GM19328 (cell line): ENCODE measurements at regions not wholly inside any gene's neighbourhood (a gene's known extent, or its start where the extent isn't known, plus 50 kb on each side); places are given as distances from the start of the nearest gene placed in this dataset.
"Not testable (repeated sequence)": the region's sequence is repeated elsewhere in the genome, so short reads cannot be mapped to it uniquely, and the experiment has no call there.

ENCODE experiments used
- ATAC-seq: cut with Tn5 transposase; IDR thresholded peaks from one replicate; pipeline ENCODE4 v1.9.1; 2021; ENCODE audit warnings: mild to moderate bottlenecking, moderate library complexity; ENCODE audit not compliant: unreplicated experiment

- ATAC-seq: no peak
Observed at GRCh38 chr9:25461416-25461815, 216.8 kb downstream of the TUSC1 start.

GRCh38 chr9:25453875-25454274, 224.4 kb downstream of the TUSC1 start:
- no peak for ATAC-seq

- ATAC-seq: no peak
Observed at GRCh38 chr9:25449503-25449902, 228.7 kb downstream of the TUSC1 start.

GRCh38 chr9:25445721-25446120, 232.5 kb downstream of the TUSC1 start:
- not testable (repeated sequence) for ATAC-seq

- ATAC-seq: no peak
Observed at GRCh38 chr9:25442526-25442925, 235.7 kb downstream of the TUSC1 start.

GRCh38 chr9:25427898-25428297, 250.3 kb downstream of the TUSC1 start:
- no peak for ATAC-seq

- ATAC-seq: no peak
Observed at GRCh38 chr9:25427290-25427689, 251.0 kb downstream of the TUSC1 start.

GRCh38 chr9:25421560-25421959, 256.7 kb downstream of the TUSC1 start:
- no peak for ATAC-seq

GRCh38 chr9:25418974-25419373, 259.3 kb downstream of the TUSC1 start:
- no peak for ATAC-seq

- ATAC-seq: no peak
Observed at GRCh38 chr9:25415718-25416117, 262.5 kb downstream of the TUSC1 start.

GRCh38 chr9:25412646-25413045, 265.6 kb downstream of the TUSC1 start:
- no peak for ATAC-seq

GRCh38 chr9:25397746-25398145, 280.5 kb downstream of the TUSC1 start:
- no peak for ATAC-seq

- ATAC-seq: no peak
Observed at GRCh38 chr9:25396828-25397227, 281.4 kb downstream of the TUSC1 start.

- no peak for ATAC-seq
Observed at GRCh38 chr9:25381141-25381540, 297.1 kb downstream of the TUSC1 start.

GRCh38 chr9:25377039-25377438, 301.2 kb downstream of the TUSC1 start:
- no peak for ATAC-seq

GRCh38 chr9:25374281-25374680, 304.0 kb downstream of the TUSC1 start:
- no peak for ATAC-seq

GRCh38 chr9:25366906-25367305, 311.3 kb downstream of the TUSC1 start:
- ATAC-seq: no peak

- no peak for ATAC-seq
Observed at GRCh38 chr9:25353783-25354182, 324.5 kb downstream of the TUSC1 start.

- ATAC-seq: no peak
Observed at GRCh38 chr9:25350011-25350410, 328.2 kb downstream of the TUSC1 start.

- ATAC-seq: no peak
Observed at GRCh38 chr9:25322142-25322541, 356.1 kb downstream of the TUSC1 start.

- ATAC-seq: no peak
Observed at GRCh38 chr9:25310961-25311360, 367.3 kb downstream of the TUSC1 start.

- ATAC-seq: no peak
Observed at GRCh38 chr9:25308549-25308948, 369.7 kb downstream of the TUSC1 start.

- ATAC-seq: no peak
Observed at GRCh38 chr9:25302601-25303000, 375.6 kb downstream of the TUSC1 start.

- ATAC-seq: not testable (repeated sequence)
Observed at GRCh38 chr9:25288195-25288594, 390.0 kb downstream of the TUSC1 start.
